ENCODE measurements at regions not wholly inside any gene's neighbourhood (a gene's known extent, or its start where the extent isn't known, plus 50 kb on each side); places are given as distances from the start of the nearest gene placed in this dataset.

- CTCF ChIA-PET = no interaction called here
- H3K4me3 ChIP-seq (replicated peaks in 1 of 2; ENCODE audit: low read depth in 1 of 2, low read length in 2 of 2) = no peak overlapping the region
- DNase-seq (ENCODE audit: low read depth, low spot score) (no peak), ATAC-seq (no peak)
- H3K9me3 ChIP-seq (ENCODE audit: control insufficient read depth in 1 of 2, insufficient read depth in 1 of 2, low read depth in 1 of 2, low read length in 2 of 2) = no peaks in the 10 kb centered on the region
- H2AFZ ChIP-seq (ENCODE audit: low read depth, low read length, poor library complexity, severe bottlenecking) = no peak overlapping the region
- POLR2A ChIA-PET = no interaction called here
- RAD21 ChIA-PET (ENCODE audit: low non-redundant PET in 1 of 2, low total read pairs in 2 of 2, uncharacterized antibody in 2 of 2, unreplicated experiment in 2 of 2) = no interaction called here
- H3K36me3 ChIP-seq (ENCODE audit: control insufficient read depth in 1 of 2, insufficient read depth in 2 of 2, low read length in 2 of 2) = no peaks in the 10 kb centered on the region
- H4K20me1 ChIP-seq (ENCODE audit: insufficient read depth) = no peaks in the 10 kb centered on the region
- BruUV-seq (replicated peaks) = no TSS peak
- H3K79me2 ChIP-seq (ENCODE audit: insufficient read depth, low read length) = no peaks in the 10 kb centered on the region
- H3K27me3 ChIP-seq (ENCODE audit: insufficient read depth, low read length) = no peaks in the 10 kb centered on the region
- intact Hi-C loops (cut with micrococcal nuclease) = no loop called here
- no peaks in the 10 kb centered on the region for H3K9me2 ChIP-seq (ENCODE audit: insufficient read depth)
- no peak overlapping the region for H3K27ac ChIP-seq (ENCODE audit: low read depth, low read length)
- no peaks in the 10 kb centered on the region for H3K4me1 ChIP-seq (ENCODE audit: control insufficient read depth in 1 of 2, insufficient read depth in 2 of 2, low read length in 2 of 2)
- TF ChIP-seq ZFX (IDR thresholded peaks at IDR 0.05) (no peak), TCF7L2 (IDR thresholded peaks at IDR 0.05; ENCODE audit: borderline replicate concordance, extremely low read depth, insufficient read depth, insufficient read length) (no peak), RAD21 (IDR thresholded peaks at IDR 0.05; ENCODE audit: low read depth) (no peak), EZH2phosphoT487 (IDR thresholded peaks at IDR 0.05; ENCODE audit: borderline replicate concordance) (no peak), CEBPB (IDR thresholded peaks at IDR 0.05; ENCODE audit: low read depth) (no peak), SIN3A (IDR thresholded peaks at IDR 0.05; ENCODE audit: low read depth) (no peak), EGR1 (IDR thresholded peaks at IDR 0.05; ENCODE audit: low read depth) (no peak), ELF1 (IDR thresholded peaks at IDR 0.05; ENCODE audit: borderline replicate concordance, low read depth) (no peak), SRF (IDR thresholded peaks at IDR 0.05; ENCODE audit: low read depth) (no peak), JUND (IDR thresholded peaks at IDR 0.05) (no peak), EZH2 (IDR thresholded peaks at IDR 0.05) (no peak), POLR2AphosphoS5 (IDR thresholded peaks at IDR 0.05; ENCODE audit: low read depth, low read length) (no peak)
- TF ChIP-seq, protein P1, sequence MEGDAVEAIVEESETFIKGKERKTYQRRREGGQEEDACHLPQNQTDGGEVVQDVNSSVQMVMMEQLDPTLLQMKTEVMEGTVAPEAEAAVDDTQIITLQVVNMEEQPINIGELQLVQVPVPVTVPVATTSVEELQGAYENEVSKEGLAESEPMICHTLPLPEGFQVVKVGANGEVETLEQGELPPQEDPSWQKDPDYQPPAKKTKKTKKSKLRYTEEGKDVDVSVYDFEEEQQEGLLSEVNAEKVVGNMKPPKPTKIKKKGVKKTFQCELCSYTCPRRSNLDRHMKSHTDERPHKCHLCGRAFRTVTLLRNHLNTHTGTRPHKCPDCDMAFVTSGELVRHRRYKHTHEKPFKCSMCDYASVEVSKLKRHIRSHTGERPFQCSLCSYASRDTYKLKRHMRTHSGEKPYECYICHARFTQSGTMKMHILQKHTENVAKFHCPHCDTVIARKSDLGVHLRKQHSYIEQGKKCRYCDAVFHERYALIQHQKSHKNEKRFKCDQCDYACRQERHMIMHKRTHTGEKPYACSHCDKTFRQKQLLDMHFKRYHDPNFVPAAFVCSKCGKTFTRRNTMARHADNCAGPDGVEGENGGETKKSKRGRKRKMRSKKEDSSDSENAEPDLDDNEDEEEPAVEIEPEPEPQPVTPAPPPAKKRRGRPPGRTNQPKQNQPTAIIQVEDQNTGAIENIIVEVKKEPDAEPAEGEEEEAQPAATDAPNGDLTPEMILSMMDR (IDR thresholded peaks at IDR 0.05 in 2 of 3, conservative IDR thresholded peaks at IDR 0.05 in 1 of 3; ENCODE audit: borderline replicate concordance in 1 of 3, insufficient read depth in 1 of 3, low read depth in 2 of 3, low read length in 2 of 3) = no peak
- TF ChIP-seq, protein P2, sequence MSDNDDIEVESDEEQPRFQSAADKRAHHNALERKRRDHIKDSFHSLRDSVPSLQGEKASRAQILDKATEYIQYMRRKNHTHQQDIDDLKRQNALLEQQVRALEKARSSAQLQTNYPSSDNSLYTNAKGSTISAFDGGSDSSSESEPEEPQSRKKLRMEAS (IDR thresholded peaks at IDR 0.05) = no peak
- H3K4me2 ChIP-seq (ENCODE audit: low read length) = no peak overlapping the region
- H3K9ac ChIP-seq (ENCODE audit: low read length) = no peak overlapping the region
These were observed 195.0 kb upstream of the SLITRK1 start for GRCh38 chr13:84077271-84077670.

All from HCT116 (cell line).